SK-N-DZ (cell line): ENCODE measurements at regions not wholly inside any gene's neighbourhood (a gene's known extent, or its start where the extent isn't known, plus 50 kb on each side); places are given as distances from the start of the nearest gene placed in this dataset.
A peak's percentile ranks its signal among the peaks of the same experiment; 100 is the strongest.
"Not testable (repeated sequence)": the region's sequence is repeated elsewhere in the genome, so short reads cannot be mapped to it uniquely, and the experiment has no call there.

Source experiments
- DNase-seq: peaks from one replicate; pipeline ENCODE4 v3.0.0-alpha.2; 2015; ENCODE audit warnings: low spot score

DNA sequence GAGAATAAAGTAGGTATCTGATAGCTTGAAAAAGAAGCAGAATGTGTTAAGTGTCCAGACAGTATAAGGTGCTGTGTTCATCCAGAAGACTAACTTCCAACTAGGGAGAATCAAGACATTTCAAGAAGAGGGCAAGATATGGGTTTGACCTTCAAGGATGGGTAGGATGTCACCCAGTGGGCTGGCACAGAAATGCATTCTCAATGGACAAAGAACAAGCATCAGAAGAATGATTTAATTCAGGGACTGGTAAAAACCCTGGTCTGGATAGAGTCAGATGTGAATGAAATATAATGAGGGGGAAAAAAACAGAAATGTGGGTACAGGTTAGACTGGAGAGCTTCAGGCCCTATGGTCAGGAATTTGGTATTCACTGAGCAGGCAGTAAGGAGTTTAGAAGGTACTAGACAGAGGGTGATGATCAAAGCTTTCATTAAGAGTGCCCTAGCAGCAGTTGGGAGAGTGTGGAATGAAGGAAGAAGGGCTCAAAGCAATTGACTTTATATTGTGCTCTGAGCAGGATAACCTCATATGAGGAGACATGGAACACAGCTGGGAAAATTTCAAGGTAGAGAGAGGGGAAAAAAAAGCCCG lies 180.7 kb upstream of the ANK3 start:
- peak; percentile 26 for DNase-seq

DNA sequence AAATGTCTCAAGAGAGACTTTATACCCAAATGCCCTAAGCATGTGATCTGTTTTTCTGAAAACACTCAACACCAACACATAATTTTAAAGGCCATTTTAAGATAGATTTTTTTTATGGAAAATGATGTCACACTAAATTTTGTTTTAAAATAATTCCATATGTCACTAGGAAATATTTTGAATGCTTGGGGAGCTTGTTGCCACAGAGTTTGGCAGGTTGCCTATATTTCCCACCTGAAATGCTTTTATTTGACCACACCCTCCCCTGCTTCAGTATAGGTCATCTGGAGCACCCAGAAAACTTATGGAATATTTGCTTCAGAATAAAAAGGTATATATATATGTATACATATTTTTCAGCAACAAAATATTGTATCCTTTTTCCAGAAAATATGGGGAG lies 180.0 kb upstream of the ANK3 start:
- no peak for DNase-seq

DNA sequence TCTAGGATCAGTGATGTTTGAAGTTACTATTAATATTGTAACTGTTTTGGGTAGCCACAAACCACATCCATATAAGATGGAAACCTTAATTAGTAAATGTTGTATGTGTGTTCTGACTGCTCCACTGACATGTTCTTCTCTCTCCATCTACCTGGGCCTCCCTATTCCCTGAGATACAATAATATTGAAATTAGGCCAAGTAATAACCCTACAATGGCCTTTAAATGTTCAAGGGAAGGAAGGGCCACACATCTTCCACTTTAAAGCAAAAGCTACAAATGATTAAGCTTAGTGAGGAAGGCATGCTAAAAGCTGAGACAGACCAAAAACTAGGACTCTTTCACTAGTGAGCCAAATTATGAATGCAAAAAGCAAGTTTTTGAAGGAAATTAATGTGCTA lies 176.4 kb upstream of the ANK3 start:
- no peak for DNase-seq

DNA sequence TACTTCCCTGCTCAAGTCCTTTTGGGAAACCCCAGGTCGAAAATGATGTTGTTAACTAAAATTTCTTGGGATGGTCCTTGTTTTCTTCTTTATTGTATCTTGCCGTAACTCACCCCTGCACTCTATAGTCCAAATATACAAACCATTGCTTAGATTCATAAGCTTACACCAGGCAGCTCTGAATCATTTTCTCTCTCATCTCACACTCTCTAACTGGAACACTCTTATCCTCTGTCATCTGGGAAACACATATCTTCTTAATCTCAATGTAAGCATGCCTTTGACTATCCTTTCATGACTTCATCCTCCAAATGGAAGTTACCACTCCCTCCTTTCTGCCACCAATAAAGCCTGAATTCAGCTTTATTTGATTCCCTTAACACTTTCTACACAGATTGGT lies 175.8 kb upstream of the ANK3 start:
- DNase-seq = no peak

DNA sequence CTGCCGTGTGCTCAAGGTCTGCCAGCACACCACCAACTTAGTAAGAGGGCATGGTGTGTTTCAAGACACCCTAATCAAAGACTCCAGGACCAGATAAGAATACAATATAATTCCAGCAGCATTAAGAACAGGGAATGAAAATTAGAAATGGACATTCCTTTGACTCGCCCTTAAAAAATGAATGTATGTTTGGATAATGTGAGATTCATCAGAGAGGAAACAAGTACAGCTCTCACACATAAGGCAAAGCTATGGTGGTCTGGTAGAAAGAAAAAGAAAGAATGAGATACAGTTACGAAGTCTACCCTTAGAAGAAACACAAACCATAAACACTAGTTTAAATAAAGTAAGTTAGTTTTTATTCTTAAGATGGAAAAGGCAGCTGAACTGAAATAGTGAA lies 174.8 kb upstream of the ANK3 start:
- no peak for DNase-seq

DNA sequence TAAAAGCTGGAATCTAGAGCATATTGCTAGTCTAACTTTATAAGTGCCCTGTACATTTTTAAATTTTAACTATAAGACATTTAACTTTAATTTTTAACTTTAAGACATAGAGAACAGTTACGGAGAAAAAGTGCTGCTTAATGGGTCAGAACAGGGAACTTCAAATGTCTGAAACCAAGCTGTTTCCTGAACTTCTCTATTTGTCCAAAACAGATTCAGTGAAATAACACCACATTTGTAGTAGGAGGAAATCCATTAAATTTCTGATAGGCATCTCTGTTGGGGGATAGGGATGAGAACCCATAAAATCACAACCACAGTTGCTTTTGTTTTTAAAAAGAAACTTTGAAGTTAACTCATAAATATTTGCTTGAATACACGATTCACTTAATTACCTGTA lies 170.8 kb upstream of the ANK3 start:
- DNase-seq = no peak

DNA sequence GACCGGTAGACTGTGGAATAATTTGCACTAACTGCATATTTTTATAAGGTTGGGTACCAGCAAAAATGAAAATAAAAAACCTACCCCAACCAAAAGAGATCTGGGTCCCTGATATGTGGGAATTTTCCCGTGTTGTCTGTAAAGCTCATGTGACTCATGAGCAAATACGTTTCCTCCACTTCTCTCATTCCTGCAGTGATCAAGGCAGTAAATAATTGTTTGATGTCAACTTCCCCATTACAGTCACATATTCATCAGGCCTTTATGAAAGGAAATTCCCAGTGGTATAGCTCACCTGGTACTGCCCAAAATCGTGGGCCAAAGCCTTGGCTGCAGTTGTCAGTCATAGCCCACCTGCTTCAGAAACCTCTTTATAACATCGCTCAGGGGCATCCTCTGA lies 166.0 kb upstream of the ANK3 start:
- DNase-seq = no peak

DNA sequence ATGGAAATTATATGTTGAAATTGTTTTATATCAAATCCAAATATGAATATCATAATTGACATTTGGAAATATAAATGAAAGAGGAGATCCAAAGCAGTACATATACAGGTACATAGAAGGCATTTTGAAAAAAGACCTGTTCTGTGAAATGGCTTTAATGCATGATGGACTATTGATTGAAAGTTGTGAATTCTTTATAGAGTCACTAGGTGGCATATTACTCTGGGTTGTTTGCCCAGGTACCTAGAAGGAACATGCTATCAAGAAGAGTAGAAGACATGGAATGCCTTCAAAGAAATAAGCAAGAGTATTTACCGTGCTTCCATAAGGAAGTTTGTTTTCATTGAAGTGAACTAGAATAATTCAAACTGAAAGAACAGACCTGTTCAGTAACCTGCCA lies 160.0 kb upstream of the ANK3 start:
- DNase-seq = peak; percentile 47

DNA sequence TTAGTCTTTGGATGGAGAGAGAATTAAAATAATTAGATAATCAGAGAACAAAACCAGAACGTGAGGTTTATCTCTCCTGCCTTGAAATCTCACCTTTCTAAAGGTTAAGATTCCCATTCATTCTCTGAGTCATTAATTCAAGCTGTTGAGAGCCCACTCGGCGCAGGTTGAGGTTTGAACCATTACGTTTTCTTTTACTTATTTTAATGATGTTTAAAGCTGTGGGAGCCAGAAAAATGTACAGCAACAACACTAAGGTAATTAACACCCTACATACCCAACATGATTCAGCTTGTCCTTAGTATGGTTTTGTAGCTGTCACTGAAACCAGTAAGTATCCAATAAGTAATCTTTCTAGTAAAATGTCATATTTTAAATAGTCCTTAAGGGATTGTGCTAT lies 153.0 kb upstream of the ANK3 start:
- DNase-seq = no peak

DNA sequence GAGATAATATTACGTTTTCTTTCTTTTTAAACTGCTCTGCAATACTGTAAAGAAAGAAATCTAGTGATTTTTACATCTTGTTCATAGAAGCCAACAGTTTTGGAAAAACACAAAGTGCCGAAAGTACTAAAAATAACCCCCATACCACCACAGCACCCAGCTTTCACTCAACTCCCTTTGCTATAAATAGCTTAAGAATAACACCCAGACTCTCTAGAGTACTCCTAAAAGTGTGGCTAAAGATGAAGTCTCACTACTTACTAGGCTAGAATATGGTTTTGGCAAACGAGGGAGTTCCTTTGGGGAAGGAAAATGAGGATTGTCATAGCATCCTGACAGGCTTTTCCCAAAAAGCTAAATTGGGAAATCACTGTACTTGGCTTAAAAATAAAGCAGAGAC lies 151.8 kb upstream of the ANK3 start:
- no peak for DNase-seq

DNA sequence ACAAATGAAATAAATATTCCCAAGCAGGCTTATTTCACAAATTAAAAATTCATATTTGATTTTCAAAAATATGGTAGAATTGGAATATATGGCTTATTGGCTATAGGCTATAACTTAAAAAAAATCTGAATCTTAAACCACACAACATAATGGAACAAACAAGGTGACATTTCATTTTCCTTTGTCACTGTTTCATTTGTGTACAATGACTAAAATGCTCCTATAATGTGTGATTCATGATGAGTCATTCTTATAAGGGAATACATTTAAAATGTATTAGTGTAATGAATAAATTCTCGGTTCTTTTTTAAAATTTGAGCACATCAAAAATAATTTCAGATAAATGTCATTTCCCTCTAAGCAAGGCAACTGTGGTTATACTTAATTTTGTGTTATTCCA lies 148.0 kb upstream of the ANK3 start:
- no peak for DNase-seq

DNA sequence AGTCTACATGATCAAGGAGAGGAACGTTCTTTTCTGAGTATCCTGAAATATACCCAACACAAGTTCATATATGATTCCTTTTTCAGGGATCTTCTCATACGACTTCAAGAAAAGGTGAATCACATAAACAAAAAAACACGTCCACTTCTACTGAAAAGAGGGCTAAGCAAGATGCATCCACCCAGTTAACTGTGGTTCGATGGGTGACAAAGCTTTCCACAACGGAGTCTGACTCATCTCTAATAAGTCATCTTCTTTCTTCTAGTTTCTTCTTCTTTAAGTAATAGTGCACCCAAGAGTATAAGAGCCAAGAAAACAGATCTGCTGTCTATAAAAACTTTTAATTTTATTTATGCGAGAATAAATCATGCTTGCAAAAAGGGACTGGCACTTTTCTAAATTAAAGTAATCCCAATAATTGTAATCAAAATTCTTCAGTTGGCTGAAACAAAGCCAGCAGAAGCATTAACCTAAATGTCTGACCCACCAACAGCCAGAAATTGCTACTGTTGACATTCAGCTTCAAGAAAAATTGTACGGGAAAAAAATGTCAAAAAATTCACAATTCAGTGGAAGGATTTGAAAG lies 146.9 kb upstream of the ANK3 start:
- DNase-seq = no peak

DNA sequence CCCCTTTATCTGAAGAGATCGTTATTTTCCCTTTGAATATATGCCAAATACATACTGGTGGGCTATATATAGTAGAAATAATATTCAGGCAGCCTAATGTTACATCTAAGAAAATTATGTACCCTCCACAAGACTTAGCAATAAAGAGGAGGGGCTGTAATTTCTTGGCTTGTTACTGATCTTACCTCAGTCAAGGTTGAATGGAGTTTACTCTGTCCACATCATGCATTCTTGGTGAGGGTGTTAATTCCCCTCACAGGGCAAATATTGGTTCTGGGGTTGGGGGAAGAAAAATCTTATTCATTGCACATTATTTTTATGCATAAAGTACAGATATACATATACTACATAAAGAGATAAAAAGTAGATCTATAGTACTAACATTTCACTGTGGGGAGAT lies 145.8 kb upstream of the ANK3 start:
- DNase-seq = no peak

DNA sequence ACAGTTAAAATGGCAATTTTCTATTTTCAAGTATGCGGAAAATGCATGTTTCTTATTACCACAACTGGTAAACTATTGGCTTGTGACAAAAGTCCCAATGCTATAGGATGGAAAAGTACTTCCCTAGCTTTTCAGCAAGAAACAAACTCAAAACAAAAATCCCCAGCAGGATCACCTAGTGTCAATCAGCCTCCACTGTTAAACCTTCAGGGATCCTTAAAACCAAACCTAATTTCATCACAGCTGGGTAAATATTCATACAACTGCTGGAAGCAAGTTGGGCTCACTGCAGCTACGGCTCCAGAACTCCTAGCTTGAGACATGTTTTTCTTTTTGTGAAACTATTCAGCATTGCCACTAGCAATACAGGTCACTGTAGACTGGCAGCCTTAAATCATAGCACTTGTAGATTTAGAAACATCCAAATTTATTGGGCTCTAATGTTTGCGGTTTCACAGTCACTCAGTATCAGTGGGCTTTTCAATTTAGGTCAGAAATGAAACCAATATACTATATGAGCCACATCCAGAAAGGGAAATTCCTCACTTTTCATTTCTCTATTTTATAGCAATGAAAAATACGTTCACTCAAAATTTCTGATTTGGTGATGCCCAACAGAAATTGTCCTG lies 145.2 kb upstream of the ANK3 start:
- no peak for DNase-seq

DNA sequence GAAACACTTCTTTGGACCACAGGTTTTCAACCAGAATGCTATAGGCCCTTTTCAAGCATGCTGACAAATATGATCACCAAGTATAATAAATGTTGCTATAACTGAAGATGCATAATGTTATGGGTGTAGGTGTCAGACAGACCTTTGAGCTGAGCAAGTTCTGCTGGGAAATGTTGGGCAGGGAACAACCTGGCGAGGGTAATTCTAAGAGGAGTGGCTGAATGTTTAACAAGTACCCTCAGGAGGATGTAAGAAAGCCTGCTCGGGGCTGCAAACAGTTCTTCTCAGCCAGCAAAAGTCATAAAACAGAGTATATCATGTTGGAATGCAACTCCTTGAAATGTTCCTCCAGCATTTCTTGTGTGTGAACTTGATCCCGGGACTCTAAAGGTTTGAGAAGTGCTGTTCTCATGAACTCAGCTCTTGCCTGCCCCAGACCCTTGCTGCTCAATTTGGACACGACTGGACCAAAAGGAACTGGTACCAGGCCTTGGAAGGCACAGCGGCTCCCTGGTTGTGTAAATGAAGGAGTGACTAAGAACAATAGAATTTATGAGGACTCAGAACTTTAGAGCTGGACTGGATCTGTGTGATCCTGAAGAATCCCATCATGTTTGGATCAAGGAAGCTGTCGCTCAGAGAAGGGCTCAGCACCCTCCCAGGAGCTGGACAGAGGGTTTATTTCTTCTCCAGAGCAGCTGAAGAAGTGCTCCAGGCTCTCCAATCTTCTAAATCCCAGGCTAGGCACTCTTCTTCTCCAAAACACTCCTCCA lies 143.2 kb upstream of the ANK3 start:
- no peak for DNase-seq

DNA sequence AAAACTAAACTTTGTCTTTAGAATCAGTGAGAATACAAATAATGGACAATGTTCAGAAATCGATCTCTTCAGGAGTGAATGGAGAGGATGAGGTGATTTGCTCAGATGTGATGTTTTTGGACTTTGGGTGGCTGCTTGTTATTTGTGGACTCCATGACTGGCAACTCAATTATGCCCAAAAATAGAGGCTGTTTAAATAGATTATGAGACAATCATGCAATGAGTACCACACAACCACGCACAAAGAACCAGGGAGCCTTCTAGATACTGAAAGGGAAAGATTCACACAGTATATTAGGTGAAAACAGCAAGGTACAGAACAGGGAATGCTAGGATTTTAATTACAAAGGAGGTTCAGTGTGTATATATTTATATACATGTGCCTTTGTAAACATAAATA lies 141.3 kb upstream of the ANK3 start:
- no peak for DNase-seq

DNA sequence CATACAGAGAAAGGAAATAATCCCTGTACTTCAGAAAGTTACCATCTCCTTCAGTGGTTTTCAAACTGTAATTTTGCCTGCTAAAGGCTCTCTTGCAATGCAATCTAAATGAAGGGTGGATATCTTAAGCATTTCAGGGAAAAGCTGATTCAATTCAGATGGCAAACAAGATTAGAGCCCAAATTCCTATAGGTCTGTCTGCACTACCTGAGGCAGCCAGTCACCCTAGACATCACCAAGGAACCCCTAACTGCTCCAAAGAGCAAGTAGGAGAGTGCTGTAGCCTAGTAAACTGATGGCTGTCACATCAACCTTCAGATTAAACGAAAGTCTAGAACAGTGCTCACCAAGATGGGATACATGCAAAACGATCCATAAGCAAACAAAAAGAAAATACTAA lies 138.0 kb upstream of the ANK3 start:
- no peak for DNase-seq

DNA sequence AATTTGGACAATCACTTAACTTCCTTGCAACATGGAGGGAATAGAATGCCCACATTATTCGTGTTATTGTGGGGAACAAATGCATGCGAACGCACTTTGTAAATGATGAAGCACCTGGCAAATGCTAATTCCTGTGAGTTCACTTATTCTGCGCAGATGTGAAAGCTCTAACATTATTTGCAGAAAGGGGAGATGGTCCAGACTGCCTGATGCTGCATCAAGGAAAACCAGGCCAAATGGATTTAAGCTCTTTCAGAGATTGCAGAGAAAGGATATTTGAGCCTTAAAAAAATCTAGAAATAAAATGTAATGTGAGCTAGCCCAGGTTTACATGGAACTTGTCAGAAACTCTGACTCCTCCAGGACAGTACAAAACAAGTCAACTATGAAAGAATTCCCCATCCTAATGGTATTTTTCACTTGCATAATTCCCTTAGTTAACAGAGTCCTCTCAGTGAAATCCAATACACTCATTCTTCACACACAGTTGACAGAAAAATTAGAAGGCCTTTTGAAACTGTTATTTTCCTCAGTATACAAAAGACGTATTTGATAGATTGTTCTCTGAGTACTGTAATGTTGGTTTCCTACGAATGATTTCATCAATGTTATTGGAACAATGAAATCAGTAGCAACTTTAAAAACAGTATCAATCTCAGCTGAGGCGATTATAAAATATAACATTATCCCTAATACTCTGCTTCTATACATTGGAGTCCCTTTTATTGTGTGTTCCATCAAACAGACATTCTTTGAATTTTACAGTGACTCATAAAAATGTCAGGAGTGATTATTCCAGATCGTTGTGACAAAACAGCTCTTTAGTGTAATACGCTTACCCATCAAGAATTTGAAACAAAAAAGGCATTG lies 136.3 kb upstream of the ANK3 start:
- DNase-seq = peak; percentile 64

DNA sequence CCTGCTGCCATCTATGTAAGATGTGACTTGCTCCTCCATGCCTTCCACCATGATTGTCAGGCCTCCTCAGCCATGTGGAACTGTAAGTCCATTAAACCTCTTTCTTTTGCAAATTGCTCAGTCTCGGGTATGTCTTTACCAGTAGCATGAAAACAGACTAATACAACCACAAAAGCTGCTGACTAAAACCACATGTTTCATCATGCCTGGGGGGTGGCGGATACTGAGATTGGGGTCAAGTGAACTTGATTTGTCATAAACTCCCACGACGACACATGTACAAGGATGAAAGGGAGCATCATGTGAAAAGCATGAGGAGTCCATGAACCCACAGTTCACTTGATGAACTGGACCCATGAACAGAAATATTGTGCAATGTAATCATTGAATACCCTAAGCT lies 134.9 kb upstream of the ANK3 start:
- DNase-seq = no peak

DNA sequence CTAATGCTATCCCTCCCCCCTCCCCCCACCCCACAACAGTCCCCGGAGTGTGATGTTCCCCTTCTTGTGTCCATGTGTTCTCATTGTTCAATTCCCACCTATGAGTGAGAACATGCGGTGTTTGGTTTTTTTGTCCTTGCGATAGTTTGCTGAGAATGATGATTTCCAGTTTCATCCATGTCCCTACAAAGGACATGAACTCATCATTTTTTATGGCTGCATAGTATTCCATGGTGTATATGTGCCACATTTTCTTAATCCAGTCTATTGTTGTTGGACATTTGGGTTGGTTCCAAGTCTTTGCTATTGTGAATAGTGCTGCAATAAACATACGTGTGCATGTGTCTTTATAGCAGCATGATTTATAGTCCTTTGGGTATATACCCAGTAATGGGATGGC lies 133.7 kb upstream of the ANK3 start:
- DNase-seq = not testable (repeated sequence)

DNA sequence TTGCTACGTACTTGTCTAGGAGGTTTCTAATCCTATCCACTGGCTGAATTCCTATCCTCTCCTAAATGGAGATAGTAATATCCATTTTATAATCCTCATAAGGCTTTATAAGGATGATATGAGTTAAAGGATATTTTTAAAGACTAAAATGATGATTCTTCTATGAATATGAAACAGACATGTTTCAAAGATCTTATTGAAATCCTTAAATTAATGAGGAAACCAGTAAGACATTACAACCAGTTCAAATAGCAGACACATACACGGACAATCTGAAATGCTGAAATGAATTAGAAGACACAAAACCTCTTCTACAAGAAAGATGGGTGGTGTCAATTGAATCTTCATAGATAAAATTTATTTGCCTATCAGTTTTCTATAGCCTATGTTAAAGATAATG lies 132.9 kb upstream of the ANK3 start:
- DNase-seq = no peak

DNA sequence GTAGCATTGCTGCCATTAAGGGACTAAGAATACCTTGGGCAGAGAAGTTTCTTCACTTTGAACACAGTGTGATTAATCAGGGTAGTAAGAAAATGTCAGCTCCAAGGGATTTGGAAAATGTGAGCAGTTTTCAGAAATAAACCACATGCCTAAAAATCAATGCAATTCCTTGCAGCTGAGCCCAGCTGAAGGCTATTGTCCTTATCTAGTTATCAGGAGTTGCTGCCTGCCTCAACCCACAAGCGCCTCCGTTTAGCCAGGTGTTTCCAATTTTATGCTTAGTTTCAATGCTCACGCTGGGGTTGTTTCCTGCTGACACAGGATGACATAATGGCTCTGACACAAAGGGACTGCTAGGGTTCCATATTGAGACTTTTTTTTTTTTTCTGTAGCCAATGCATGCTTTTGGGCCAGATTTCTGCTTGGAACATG lies 132.3 kb upstream of the ANK3 start:
- peak; percentile 97 for DNase-seq
